ENCODE measurements at regions not wholly inside any gene's neighbourhood (a gene's known extent, or its start where the extent isn't known, plus 50 kb on each side); places are given as distances from the start of the nearest gene placed in this dataset.

GRCh38 chr14:25899197-25899596 is 698.6 kb downstream of the NOVA1 start:
- BruUV-seq (replicated peaks) = no TSS peak
- dilution Hi-C loops (cut with HindIII; ENCODE audit: low sequenced_read_pairs, unreplicated experiment) (no loop called here), intact Hi-C loops (cut with micrococcal nuclease) (no loop called here), in situ Hi-C loops (cut with MboI; ENCODE audit: low sequenced_read_pairs) (no loop called here)
- H3K9me1 ChIP-seq (ENCODE audit: insufficient read depth, low read length) = no peaks in the 10 kb centered on the region
- no peak overlapping the region for H2BK5ac ChIP-seq (ENCODE audit: low read depth, low read length, poor library complexity, severe bottlenecking)
- H3K18ac ChIP-seq (ENCODE audit: low read depth, low read length) = no peak overlapping the region
- no peak overlapping the region for H3K9ac ChIP-seq (ENCODE audit: low read depth, low read length)
- no peak overlapping the region for H4K91ac ChIP-seq (ENCODE audit: insufficient read depth, low read depth, low read length)
- no peak for TF ChIP-seq CTCF (conservative IDR thresholded peaks at IDR 0.05; ENCODE audit: low read depth, low read length)
- no peak for TF ChIP-seq FOS (IDR thresholded peaks at IDR 0.05; ENCODE audit: low read depth, low read length)
- TF ChIP-seq MAZ (IDR thresholded peaks at IDR 0.05; ENCODE audit: borderline replicate concordance, low read depth, low read length) = no peak
- no peak for TF ChIP-seq RFX5 (IDR thresholded peaks at IDR 0.05; ENCODE audit: low read depth, low read length)
- no peak for TF ChIP-seq BHLHE40 (IDR thresholded peaks at IDR 0.05; ENCODE audit: low read depth, low read length)
- no peak for TF ChIP-seq ELK1 (IDR thresholded peaks at IDR 0.05; ENCODE audit: borderline replicate concordance, low read depth, low read length)
- no peak for TF ChIP-seq RCOR1 (IDR thresholded peaks at IDR 0.05; ENCODE audit: insufficient replicate concordance, low read length)
- TF ChIP-seq USF2 (IDR thresholded peaks at IDR 0.05; ENCODE audit: low read depth, low read length) = no peak
- no peak for TF ChIP-seq POLR2A (IDR thresholded peaks at IDR 0.05; ENCODE audit: low read depth, low read length)
- no peak overlapping the region for H3K4me2 ChIP-seq (ENCODE audit: low read depth, low read length)
- H4K5ac ChIP-seq (ENCODE audit: low read depth, low read length) = no peak overlapping the region
- no peak overlapping the region for H3K23ac ChIP-seq (ENCODE audit: low read depth, low read length)
- no peak overlapping the region for H4K8ac ChIP-seq (ENCODE audit: low read depth in 2 of 2, low read length in 2 of 2)
- H3K4me1 ChIP-seq (ENCODE audit: control insufficient read depth, insufficient read depth, low read length) = no peaks in the 10 kb centered on the region
- ChIA-PET CTCF (no interaction called here), POLR2A (ENCODE audit: unreplicated experiment) (no interaction called here)
- no peak overlapping the region for H3K27ac ChIP-seq (ENCODE audit: insufficient read depth, low read length)
- no peak overlapping the region for H3K56ac ChIP-seq (ENCODE audit: extremely low read depth, insufficient read depth, low read length)
- H3K14ac ChIP-seq (replicated peaks; ENCODE audit: low read depth, low read length) = no peak overlapping the region
- no peak overlapping the region for H2BK120ac ChIP-seq (ENCODE audit: low read depth, low read length)
- H3K36me3 ChIP-seq (ENCODE audit: control insufficient read depth, insufficient read depth, low read length) = no peaks in the 10 kb centered on the region
- no peak overlapping the region for H3K4me3 ChIP-seq (ENCODE audit: insufficient read depth, low read depth, low read length)
- H3K27me3 ChIP-seq (ENCODE audit: control insufficient read depth, insufficient read depth, low read length) = no peaks in the 10 kb centered on the region
- peaks cover 2% of the 10 kb centered on the region; the same call in 1 of the 2 replicates for H3K9me3 ChIP-seq (ENCODE audit: control insufficient read depth, insufficient read depth, low read length)
- H2AFZ ChIP-seq (replicated peaks; ENCODE audit: low read length, poor library complexity) = no peak overlapping the region
- DNase-seq (no peak), ATAC-seq (ENCODE audit: low read depth) (no peak)
- H3K4ac ChIP-seq (ENCODE audit: low read depth, low read length) = no peak overlapping the region
- WGBS, 2 experiments (ENCODE audit: extremely low coverage in 2 of 2, insufficient read length in 1 of 2) = no CpG with 5 or more reads among the region's 1 CpG
- H2AK5ac ChIP-seq (ENCODE audit: low read depth, low read length) = no peak overlapping the region
- no peak overlapping the region for H2BK20ac ChIP-seq (ENCODE audit: low read depth, low read length)
- H2BK15ac ChIP-seq (ENCODE audit: low read depth, low read length) = no peak overlapping the region
- H4K20me1 ChIP-seq (ENCODE audit: insufficient read depth, low read length) = no peaks in the 10 kb centered on the region
- H2AK9ac ChIP-seq (replicated peaks; ENCODE audit: low read depth, low read length, poor library complexity) = no peak overlapping the region
- H3K79me1 ChIP-seq (ENCODE audit: low read depth in 1 of 2, low read length in 2 of 2) = no peaks in the 10 kb centered on the region
